Left ventricle myocardium inferior (tissue), 1 donor: ENCODE measurements at regions not wholly inside any gene's neighbourhood (a gene's known extent, or its start where the extent isn't known, plus 50 kb on each side); places are given as distances from the start of the nearest gene placed in this dataset.

ENCODE experiments used
- DNase-seq: peaks from one replicate; pipeline ENCODE4 v3.0.0-alpha.2; 2020
- H3K27ac ChIP-seq: fragments of 200-600 bp; replicated peaks from 2 replicates; pipeline ENCODE4 v1.8.0; 2021
- H3K27me3 ChIP-seq: fragments of 200-600 bp; 2 replicates; pipeline ENCODE4 v1.8.0; 2021; ENCODE audit warnings: low read depth
- H3K36me3 ChIP-seq: fragments of 200-600 bp; 2 replicates; pipeline ENCODE4 v1.8.0; 2021
- H3K4me1 ChIP-seq: fragments of 200-600 bp; 2 replicates; pipeline ENCODE4 v1.8.0; 2021
- H3K4me3 ChIP-seq: fragments of 200-600 bp; 2 replicates; pipeline ENCODE4 v1.8.0; 2021; ENCODE audit warnings: mild to moderate bottlenecking, moderate library complexity
- H3K9me3 ChIP-seq: fragments of 200-600 bp; replicated peaks from 2 replicates; pipeline ENCODE4 v1.8.0; 2021
- intact Hi-C: fragments of 100-400 bp; cut with micrococcal nuclease; formaldehyde crosslinking; loops from one replicate; pipeline ENCODE4 v1.11.0; 2022
- TF ChIP-seq, protein P1 (sequence below): fragments of 200-600 bp; IDR thresholded peaks from 2 replicates; pipeline ENCODE4 v1.8.0; 2021; ENCODE audit warnings: antibody characterized with exemption, mild to moderate bottlenecking, borderline replicate concordance
- donor health status: DM: no; HTN: yes; CAD: no; lungs with severe emphysema.

DNA sequence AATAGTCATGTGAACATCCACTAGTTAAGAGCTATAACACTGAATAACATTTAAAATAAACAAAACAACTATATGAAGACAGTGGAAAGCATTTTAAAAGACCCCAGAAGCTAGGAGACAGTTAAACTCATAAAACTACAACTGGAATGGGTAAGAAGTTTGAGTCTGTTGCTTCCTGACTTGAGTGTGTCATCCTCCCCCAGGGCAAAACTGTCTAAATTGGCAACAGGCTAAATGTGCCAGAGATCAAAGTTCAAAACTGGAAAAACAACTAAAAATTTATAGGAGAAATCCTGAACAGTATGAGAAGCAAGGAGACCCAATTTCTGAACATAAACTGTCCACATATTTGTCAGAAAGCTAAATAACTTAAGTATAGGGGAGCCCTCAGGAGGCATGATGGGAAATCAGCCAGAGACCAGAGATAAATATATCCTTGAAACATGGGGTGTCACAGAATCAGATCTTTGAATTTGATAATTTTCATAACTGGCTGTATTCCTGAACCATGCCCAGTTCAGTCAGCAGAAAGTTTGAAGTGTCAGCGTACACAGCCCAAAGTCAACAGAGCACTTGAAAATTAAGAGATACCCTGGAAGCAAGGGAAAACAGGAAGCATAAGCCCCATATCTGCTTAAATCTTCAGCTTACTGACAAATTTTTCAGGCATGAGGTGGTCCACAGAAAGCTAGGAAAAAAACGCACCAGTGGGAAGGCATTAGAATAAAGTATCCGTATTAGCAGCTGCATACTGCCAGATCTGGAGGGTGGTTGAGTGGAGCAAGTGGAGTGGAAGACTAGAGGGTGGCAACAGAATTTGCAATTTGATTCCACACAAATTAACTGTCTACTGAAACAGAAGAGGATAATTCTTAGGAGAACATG, 516.1 kb upstream of the MAN1A1 start:
- intact Hi-C loops = no loop called here
- Histone ChIP-seq H3K9me3 (peaks cover 24% of the 10 kb centered on the region), H3K4me1 (no peaks in the 10 kb centered on the region), H3K27me3 (no peaks in the 10 kb centered on the region), H3K36me3 (no peaks in the 10 kb centered on the region), H3K27ac (no peak overlapping the region), H3K4me3 (no peak overlapping the region)
- DNase-seq = no peak
- TF ChIP-seq, protein P1, sequence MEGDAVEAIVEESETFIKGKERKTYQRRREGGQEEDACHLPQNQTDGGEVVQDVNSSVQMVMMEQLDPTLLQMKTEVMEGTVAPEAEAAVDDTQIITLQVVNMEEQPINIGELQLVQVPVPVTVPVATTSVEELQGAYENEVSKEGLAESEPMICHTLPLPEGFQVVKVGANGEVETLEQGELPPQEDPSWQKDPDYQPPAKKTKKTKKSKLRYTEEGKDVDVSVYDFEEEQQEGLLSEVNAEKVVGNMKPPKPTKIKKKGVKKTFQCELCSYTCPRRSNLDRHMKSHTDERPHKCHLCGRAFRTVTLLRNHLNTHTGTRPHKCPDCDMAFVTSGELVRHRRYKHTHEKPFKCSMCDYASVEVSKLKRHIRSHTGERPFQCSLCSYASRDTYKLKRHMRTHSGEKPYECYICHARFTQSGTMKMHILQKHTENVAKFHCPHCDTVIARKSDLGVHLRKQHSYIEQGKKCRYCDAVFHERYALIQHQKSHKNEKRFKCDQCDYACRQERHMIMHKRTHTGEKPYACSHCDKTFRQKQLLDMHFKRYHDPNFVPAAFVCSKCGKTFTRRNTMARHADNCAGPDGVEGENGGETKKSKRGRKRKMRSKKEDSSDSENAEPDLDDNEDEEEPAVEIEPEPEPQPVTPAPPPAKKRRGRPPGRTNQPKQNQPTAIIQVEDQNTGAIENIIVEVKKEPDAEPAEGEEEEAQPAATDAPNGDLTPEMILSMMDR = no peak

DNA sequence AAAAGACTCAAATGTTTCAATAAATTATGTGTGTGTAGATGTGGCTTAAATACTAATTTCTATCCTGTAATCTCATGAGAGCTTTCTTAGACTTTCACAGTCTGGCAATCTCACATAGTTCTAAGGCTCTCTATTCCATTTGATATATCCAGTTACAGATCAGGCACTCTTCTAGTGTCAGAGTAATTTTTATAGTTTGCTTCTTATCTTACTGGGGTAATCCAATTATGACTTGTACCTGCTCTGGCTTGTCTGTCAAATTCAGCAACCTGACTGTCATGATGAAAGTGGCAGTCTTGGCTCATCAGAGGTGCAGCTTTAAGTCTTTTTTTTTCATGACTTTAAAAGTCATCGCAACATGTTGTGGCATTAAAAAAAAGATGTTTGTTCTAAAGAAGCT, 513.2 kb upstream of the MAN1A1 start:
- Histone ChIP-seq H3K36me3 (no peaks in the 10 kb centered on the region), H3K27ac (no peak overlapping the region), H3K9me3 (peaks cover 23% of the 10 kb centered on the region), H3K27me3 (no peaks in the 10 kb centered on the region), H3K4me3 (no peak overlapping the region), H3K4me1 (no peaks in the 10 kb centered on the region)
- TF ChIP-seq, protein P1 = no peak
- intact Hi-C loops = no loop called here
- no peak for DNase-seq

DNA sequence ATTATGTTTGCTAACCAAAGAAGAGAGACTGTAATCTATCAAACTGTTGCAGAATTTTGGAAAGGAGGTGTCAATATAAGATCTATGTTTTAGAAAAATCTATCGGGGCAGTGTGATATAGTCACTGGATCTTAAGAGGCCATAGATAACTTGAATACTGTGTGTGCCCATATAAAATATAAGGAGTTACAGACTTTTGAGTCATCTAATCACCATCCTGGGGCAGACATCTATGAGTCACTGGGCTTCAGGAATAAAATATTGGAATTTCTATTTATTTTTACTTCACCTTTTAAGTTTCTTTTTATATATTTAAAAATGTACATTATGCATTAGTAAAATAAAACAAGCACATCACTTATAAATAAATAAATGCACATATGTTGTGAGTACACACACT, 509.3 kb upstream of the MAN1A1 start:
- no peak for DNase-seq
- no peaks in the 10 kb centered on the region for H3K9me3 ChIP-seq
- no peaks in the 10 kb centered on the region for H3K27me3 ChIP-seq
- no peaks in the 10 kb centered on the region for H3K4me1 ChIP-seq
- H3K27ac ChIP-seq = no peak overlapping the region
- H3K36me3 ChIP-seq = no peaks in the 10 kb centered on the region
- TF ChIP-seq, protein P1 = no peak
- H3K4me3 ChIP-seq = no peak overlapping the region
- intact Hi-C loops = no loop called here

DNA sequence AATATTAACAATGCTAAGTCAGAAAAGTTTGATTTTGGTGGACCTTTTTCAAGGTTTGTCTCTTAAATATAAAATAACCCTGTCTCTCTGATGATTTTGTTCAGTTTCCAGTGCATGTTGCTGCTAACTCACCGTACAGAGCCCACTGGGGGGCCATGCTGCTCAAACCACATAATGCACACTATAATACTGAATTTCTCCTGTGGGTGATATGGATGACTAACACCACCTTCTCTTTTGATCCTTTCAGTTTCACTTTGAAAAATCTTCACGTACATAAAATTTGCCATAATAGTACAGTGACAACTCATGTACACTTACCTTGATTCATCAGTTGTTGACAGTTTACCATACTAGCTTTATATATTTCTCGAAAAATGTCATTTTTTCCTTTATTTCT, 506.6 kb upstream of the MAN1A1 start:
- no peaks in the 10 kb centered on the region for H3K36me3 ChIP-seq
- H3K4me3 ChIP-seq = no peak overlapping the region
- TF ChIP-seq, protein P1 = no peak
- no peaks in the 10 kb centered on the region for H3K9me3 ChIP-seq
- no peak overlapping the region for H3K27ac ChIP-seq
- H3K27me3 ChIP-seq = no peaks in the 10 kb centered on the region
- intact Hi-C loops = no loop called here
- no peaks in the 10 kb centered on the region for H3K4me1 ChIP-seq
- DNase-seq = no peak

DNA sequence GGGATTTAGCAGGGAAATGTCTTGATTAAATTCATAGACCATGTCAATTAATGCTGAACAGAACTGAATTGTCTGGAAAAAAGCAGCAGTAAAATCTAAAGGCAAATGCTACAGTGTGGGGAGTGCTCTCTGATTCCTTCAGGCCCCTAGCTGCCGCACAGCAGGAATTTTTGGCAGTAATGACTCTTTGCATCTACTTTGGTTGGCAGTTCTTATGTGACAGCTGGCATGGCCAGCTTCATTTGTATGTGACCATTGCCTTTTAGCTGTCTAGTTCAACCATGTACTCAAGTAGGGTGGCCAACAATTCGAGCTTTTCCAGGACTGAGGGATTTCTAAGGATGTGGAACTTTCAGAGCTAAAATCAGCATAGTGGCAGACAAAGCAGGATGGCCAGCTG, 499.1 kb upstream of the MAN1A1 start:
- TF ChIP-seq, protein P1 = no peak
- Histone ChIP-seq H3K36me3 (no peaks in the 10 kb centered on the region), H3K4me1 (no peaks in the 10 kb centered on the region), H3K9me3 (no peaks in the 10 kb centered on the region), H3K27me3 (no peaks in the 10 kb centered on the region), H3K4me3 (no peak overlapping the region), H3K27ac (no peak overlapping the region)
- intact Hi-C loops = no loop called here
- no peak for DNase-seq
